ENCODE measurements at regions not wholly inside any gene's neighbourhood (a gene's known extent, or its start where the extent isn't known, plus 50 kb on each side); places are given as distances from the start of the nearest gene placed in this dataset.

DNA sequence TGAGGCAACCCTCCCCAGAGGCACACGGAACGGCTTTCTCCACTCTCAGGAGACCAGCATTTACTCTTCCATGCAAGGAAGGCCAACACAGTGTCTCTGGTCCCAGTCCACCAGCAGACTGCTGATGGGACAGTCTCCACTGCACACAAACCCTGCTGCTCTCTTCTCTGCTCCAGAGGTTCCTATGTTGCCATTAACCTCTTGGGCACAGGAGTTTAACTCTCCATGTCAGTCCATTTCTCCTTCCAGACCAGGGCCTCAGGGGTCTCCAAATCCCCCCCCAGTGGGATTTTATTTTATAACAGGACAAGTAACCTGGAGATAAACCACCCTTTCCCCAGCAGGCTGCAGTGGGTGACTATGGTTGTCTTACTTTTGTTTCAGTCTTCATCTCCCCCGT is 452.5 kb downstream of the GADD45G start:
- Histone ChIP-seq H2BK20ac (ENCODE audit: low read length) (no peak overlapping the region), H2BK15ac (ENCODE audit: low read length) (no peak overlapping the region), H3K27me3 (replicated peaks in 1 of 4; ENCODE audit: control insufficient read depth in 3 of 4, extremely low read depth in 1 of 4, insufficient read depth in 3 of 4, low read length in 3 of 4) (no peaks in the 10 kb centered on the region), H4K5ac (ENCODE audit: insufficient read length, low read depth, low read length) (no peak overlapping the region), H3K14ac (ENCODE audit: insufficient read length) (no peak overlapping the region), H3K23ac (ENCODE audit: insufficient read length) (no peak overlapping the region), H2BK120ac (replicated peaks; ENCODE audit: low read depth, low read length) (no peak overlapping the region), H4K91ac (replicated peaks; ENCODE audit: insufficient read length, low read length) (no peak overlapping the region), H3K23me2 (ENCODE audit: low read depth, low read length) (no peaks in the 10 kb centered on the region), H3K9ac (replicated peaks in 1 of 4; ENCODE audit: extremely low read depth in 1 of 4, low read depth in 3 of 4, low read length in 3 of 4) (no peak overlapping the region), H3K79me1 (ENCODE audit: low read depth, low read length) (no peaks in the 10 kb centered on the region), H3K4me1 (replicated peaks in 1 of 4; ENCODE audit: control insufficient read depth in 3 of 4, insufficient read depth in 4 of 4, low read length in 3 of 4) (peaks cover 0 to 7% (median 3%) of the 10 kb centered on the region in 4 experiments; a peak in 3 of 7 replicates), H2AFZ (ENCODE audit: low read length) (no peak overlapping the region), H3K4me3 (ENCODE audit: extremely low read depth in 1 of 4, insufficient read depth in 2 of 4, low read depth in 3 of 4, low read length in 4 of 4) (no peak overlapping the region), H3K56ac (replicated peaks; ENCODE audit: insufficient read length, low read depth, low read length) (no peak overlapping the region), H2BK12ac (ENCODE audit: low read depth, low read length) (no peak overlapping the region), H3K4ac (replicated peaks; ENCODE audit: insufficient read length, low read depth, low read length) (no peak overlapping the region), H3K79me2 (ENCODE audit: control insufficient read depth in 1 of 2, insufficient read depth in 2 of 2, low read length in 2 of 2) (no peaks in the 10 kb centered on the region), H3K18ac (ENCODE audit: extremely low read depth, low read length) (no peak overlapping the region), H2AK5ac (ENCODE audit: low read depth, low read length) (no peak overlapping the region), H3K27ac (ENCODE audit: low read depth, low read length) (no peak overlapping the region), H3K4me2 (ENCODE audit: insufficient read depth in 1 of 2, low read depth in 2 of 2, low read length in 2 of 2) (no peak overlapping the region), H4K8ac (ENCODE audit: extremely low read depth, insufficient read depth, low read length) (no peak overlapping the region), H4K20me1 (replicated peaks in 1 of 2; ENCODE audit: control insufficient read depth in 1 of 2, insufficient read depth in 2 of 2, low read length in 2 of 2) (no peaks in the 10 kb centered on the region), H2BK5ac (ENCODE audit: low read depth, low read length) (no peak overlapping the region), H3K36me3 (ENCODE audit: control insufficient read depth in 2 of 4, insufficient read depth in 4 of 4, low read length in 3 of 4) (no peaks in the 10 kb centered on the region), H3K9me3 (ENCODE audit: insufficient read depth in 2 of 2, low read depth in 1 of 2, low read length in 1 of 2) (peaks cover 5 to 9% of the 10 kb centered on the region in 2 experiments)
- ChIA-PET POLR2A (ENCODE audit: partially characterized antibody) (no interaction called here), CTCF (ENCODE audit: partially characterized antibody) (interaction anchor here (0.6 to 1.5 kb wide), 3 partner anchors 449 to 513 kb away, joined by 3 read pairs; no protein-coding TSS in a partner anchor)
- no peak for DNase-seq (ENCODE audit: low read depth in 1 of 2, low spot score in 2 of 2)
- WGBS, 2 experiments (ENCODE audit: extremely low coverage in 1 of 2, insufficient coverage in 1 of 2, insufficient read length in 1 of 2, insufficient replicate concordance in 2 of 2, low coverage in 1 of 2, low lambda C conversion rate in 2 of 2, missing lambda C conversion rate in 1 of 2), result 95% methylated on average over 3 of the region's 3 CpGs; no CpG with 5 or more reads in 1 of the 2 experiments
- FAIRE-seq, result no peak
- TF ChIP-seq TCF12 (IDR thresholded peaks at IDR 0.05; ENCODE audit: low read depth, low read length) (no peak), TAF1 (IDR thresholded peaks at IDR 0.05; ENCODE audit: low read depth, low read length) (no peak), MAFK (IDR thresholded peaks at IDR 0.05; ENCODE audit: low read depth, low read length) (no peak), GTF2F1 (IDR thresholded peaks at IDR 0.05; ENCODE audit: borderline replicate concordance, low read depth, low read length) (no peak), ASH2L (IDR thresholded peaks at IDR 0.05; ENCODE audit: low read length) (no peak), NANOG (IDR thresholded peaks at IDR 0.05; ENCODE audit: insufficient read depth, low read depth, low read length, poor library complexity, severe bottlenecking) (no peak), SP2 (IDR thresholded peaks at IDR 0.05; ENCODE audit: low read length) (no peak), ATF2 (IDR thresholded peaks at IDR 0.05; ENCODE audit: low read length) (no peak), RNF2 (IDR thresholded peaks at IDR 0.05; ENCODE audit: borderline replicate concordance, low read depth, low read length, missing control alignments, poor library complexity, severe bottlenecking) (no peak), EGR1 (IDR thresholded peaks at IDR 0.05; ENCODE audit: borderline replicate concordance, low read depth, low read length) (no peak), POLR2AphosphoS5 (IDR thresholded peaks at IDR 0.05; ENCODE audit: low read depth, low read length) (no peak), CBX5 (IDR thresholded peaks at IDR 0.05; ENCODE audit: low read depth, low read length) (no peak), SRF (IDR thresholded peaks at IDR 0.05; ENCODE audit: low read depth, low read length) (no peak)
- TF ChIP-seq, protein P1, sequence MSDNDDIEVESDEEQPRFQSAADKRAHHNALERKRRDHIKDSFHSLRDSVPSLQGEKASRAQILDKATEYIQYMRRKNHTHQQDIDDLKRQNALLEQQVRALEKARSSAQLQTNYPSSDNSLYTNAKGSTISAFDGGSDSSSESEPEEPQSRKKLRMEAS (IDR thresholded peaks at IDR 0.05), result no peak

Data from H1 (cell line).